ENCODE measurements at regions not wholly inside any gene's neighbourhood (a gene's known extent, or its start where the extent isn't known, plus 50 kb on each side); places are given as distances from the start of the nearest gene placed in this dataset.

GRCh38 chr2:105600037-105600442 is 144.7 kb upstream of the NCK2 start:
- no peak overlapping the region for H3K27ac ChIP-seq
- H3K4me2 ChIP-seq: no peak overlapping the region

GRCh38 chr2:105598829-105599698 is 145.6 kb upstream of the NCK2 start:
- Histone ChIP-seq H2AFZ (replicated peaks) (no peak overlapping the region), H3K4me3 (no peak overlapping the region), H3K27me3 (no peaks in the 10 kb centered on the region), H3F3A (ENCODE audit: low read depth) (no peaks in the 10 kb centered on the region), H3K4me2 (no peak overlapping the region), H3K9me3 (ENCODE audit: low read depth) (no peaks in the 10 kb centered on the region), H4K20me1 (ENCODE audit: low read depth) (no peaks in the 10 kb centered on the region), H3K9ac (no peak overlapping the region), H3K79me2 (ENCODE audit: low read depth) (no peaks in the 10 kb centered on the region), H3K27ac (no peak overlapping the region), H3K4me1 (peaks cover 8% of the 10 kb centered on the region), H3K36me3 (no peaks in the 10 kb centered on the region)
- Mint-ChIP-seq H3K27ac (peak overlapping the region; percentile 30), H3K4me3 (no peak overlapping the region), H3K27me3 (ENCODE audit: insufficient read depth, low read depth) (peaks cover 12% of the 10 kb centered on the region), H3K4me1 (peaks cover 22% of the 10 kb centered on the region), H3K9me3 (no peaks in the 10 kb centered on the region), H3K36me3 (no peaks in the 10 kb centered on the region)
- TF ChIP-seq EZH2phosphoT487 (IDR thresholded peaks at IDR 0.05) (no peak), CTCF (IDR thresholded peaks at IDR 0.05) (no peak), EZH2 (IDR thresholded peaks at IDR 0.05) (no peak)
- DNase-seq (ENCODE audit: low spot score): no peak

More at GRCh38 chr2:105600037-105600442, 144.7 kb upstream of the NCK2 start:
- Histone ChIP-seq H4K20me1 (ENCODE audit: low read depth) (no peaks in the 10 kb centered on the region), H2AFZ (replicated peaks) (peak overlapping the region; percentile 17), H3K9me3 (ENCODE audit: low read depth) (no peaks in the 10 kb centered on the region), H3K9ac (no peak overlapping the region), H3K27me3 (no peaks in the 10 kb centered on the region), H3K79me2 (ENCODE audit: low read depth) (no peaks in the 10 kb centered on the region), H3K36me3 (no peaks in the 10 kb centered on the region), H3K4me3 (no peak overlapping the region), H3F3A (ENCODE audit: low read depth) (no peaks in the 10 kb centered on the region), H3K4me1 (peaks cover 8% of the 10 kb centered on the region)
- H3K9me3 Mint-ChIP-seq: no peaks in the 10 kb centered on the region
- no peaks in the 10 kb centered on the region for H3K36me3 Mint-ChIP-seq
- peaks cover 22% of the 10 kb centered on the region for H3K4me1 Mint-ChIP-seq
- DNase-seq (ENCODE audit: low spot score): no peak
- H3K4me3 Mint-ChIP-seq: no peak overlapping the region
- peak overlapping the region; percentile 59 for H3K27ac Mint-ChIP-seq
- TF ChIP-seq EZH2phosphoT487 (IDR thresholded peaks at IDR 0.05) (no peak), EZH2 (IDR thresholded peaks at IDR 0.05) (no peak), CTCF (IDR thresholded peaks at IDR 0.05) (no peak)
- peaks cover 12% of the 10 kb centered on the region for H3K27me3 Mint-ChIP-seq (ENCODE audit: insufficient read depth, low read depth)

GRCh38 chr2:105597806-105598803 is 146.6 kb upstream of the NCK2 start:
- Histone ChIP-seq H3K27me3 (no peaks in the 10 kb centered on the region), H2AFZ (replicated peaks) (no peak overlapping the region), H3F3A (ENCODE audit: low read depth) (no peaks in the 10 kb centered on the region), H3K27ac (no peak overlapping the region), H3K4me3 (no peak overlapping the region), H3K79me2 (ENCODE audit: low read depth) (no peaks in the 10 kb centered on the region), H3K4me2 (no peak overlapping the region), H4K20me1 (ENCODE audit: low read depth) (no peaks in the 10 kb centered on the region), H3K36me3 (no peaks in the 10 kb centered on the region), H3K9me3 (ENCODE audit: low read depth) (no peaks in the 10 kb centered on the region), H3K4me1 (peaks cover 8% of the 10 kb centered on the region), H3K9ac (no peak overlapping the region)
- Mint-ChIP-seq H3K4me3 (no peak overlapping the region), H3K9me3 (no peaks in the 10 kb centered on the region), H3K4me1 (peaks cover 27% of the 10 kb centered on the region), H3K27ac (no peak overlapping the region), H3K36me3 (no peaks in the 10 kb centered on the region), H3K27me3 (ENCODE audit: insufficient read depth, low read depth) (peaks cover 16% of the 10 kb centered on the region)
- TF ChIP-seq CTCF (IDR thresholded peaks at IDR 0.05): no peak
- TF ChIP-seq EZH2 (IDR thresholded peaks at IDR 0.05): no peak
- no peak for TF ChIP-seq EZH2phosphoT487 (IDR thresholded peaks at IDR 0.05)
- DNase-seq (ENCODE audit: low spot score): no peak
